Liver (tissue), 7 donors: ENCODE measurements at regions not wholly inside any gene's neighbourhood (a gene's known extent, or its start where the extent isn't known, plus 50 kb on each side); places are given as distances from the start of the nearest gene placed in this dataset.
"Not testable (repeated sequence)": the region's sequence is repeated elsewhere in the genome, so short reads cannot be mapped to it uniquely, and the experiment has no call there.

ENCODE experiments used
- DNase-seq: peaks from one replicate; pipeline ENCODE4 v3.0.0-alpha.2; 2017; ENCODE audit warnings: low spot score
- H3K27ac ChIP-seq, 2 donors: one replicate each; pipeline ENCODE4 v1.7.0; 2013; ENCODE audit warnings: inconsistent platforms in 2 of 2, low read length in 2 of 2, control low read depth in 1 of 2, low read depth in 1 of 2, mild to moderate bottlenecking in 1 of 2
- H3K27me3 ChIP-seq, 4 donors: one replicate each; pipeline versions ENCODE4 v1.6.1 to v1.7.0; 2013; ENCODE audit warnings: low read length in 3 of 4, inconsistent platforms in 1 of 4, mild to moderate bottlenecking in 1 of 4, moderate library complexity in 1 of 4; ENCODE audit not compliant: control insufficient read depth in 4 of 4, insufficient read depth in 4 of 4
- H3K36me3 ChIP-seq, 4 donors: one replicate each; pipeline versions ENCODE4 v1.6.1 to v1.7.0; 2013; ENCODE audit warnings: low read length in 3 of 4, mild to moderate bottlenecking in 3 of 4, low read depth in 1 of 4, moderate library complexity in 1 of 4; ENCODE audit not compliant: control insufficient read depth in 4 of 4, insufficient read depth in 3 of 4
- H3K4me1 ChIP-seq, 4 donors: one replicate each; pipeline versions ENCODE4 v1.6.1 to v1.7.0; 2013; ENCODE audit warnings: low read length in 3 of 4, mild to moderate bottlenecking in 3 of 4, moderate library complexity in 1 of 4; ENCODE audit not compliant: control insufficient read depth in 4 of 4, insufficient read depth in 4 of 4
- H3K4me3 ChIP-seq, 3 donors: one replicate each; pipeline versions ENCODE4 v1.6.1 to v1.7.0; 2013; ENCODE audit warnings: low read length in 3 of 3, control low read depth in 1 of 3, low read depth in 1 of 3, mild to moderate bottlenecking in 1 of 3
- H3K9ac ChIP-seq, 2 donors: one replicate each; pipeline ENCODE4 v1.7.0; 2013; ENCODE audit warnings: low read length in 2 of 2, mild to moderate bottlenecking in 2 of 2, moderate library complexity in 2 of 2, control low read depth in 1 of 2, low read depth in 1 of 2
- H3K9me3 ChIP-seq, 4 donors: one replicate each; pipeline versions ENCODE4 v1.6.1 to v1.7.0; 2013; ENCODE audit warnings: low read length in 3 of 4; ENCODE audit not compliant: control insufficient read depth in 4 of 4
- ATF3 ChIP-seq: IDR thresholded peaks from 2 replicates; pipeline ENCODE4 v1.6.1; 2016; ENCODE audit warnings: antibody characterized with exemption
- EGR1 ChIP-seq, 2 donors: IDR thresholded peaks; 2 replicates each; pipeline ENCODE4 v1.6.1; 2016 to 2018; ENCODE audit warnings: antibody characterized with exemption in 2 of 2, low read depth in 2 of 2
- FOXA1 ChIP-seq: IDR thresholded peaks from 2 replicates; pipeline ENCODE4 v1.6.1; 2016; ENCODE audit warnings: antibody characterized with exemption
- FOXA2 ChIP-seq: IDR thresholded peaks from 2 replicates; pipeline ENCODE4 v1.6.1; 2016; ENCODE audit warnings: antibody characterized with exemption
- GABPA ChIP-seq, 2 donors: IDR thresholded peaks in 1 of 2; conservative IDR thresholded peaks in 1 of 2; 2 replicates each; pipeline ENCODE4 v1.6.1; 2016; ENCODE audit warnings: antibody characterized with exemption in 2 of 2, mild to moderate bottlenecking in 1 of 2, moderate library complexity in 1 of 2
- HNF4A ChIP-seq, 2 donors: conservative IDR thresholded peaks; 2 replicates each; pipeline ENCODE4 v1.6.1; 2016; ENCODE audit warnings: antibody characterized with exemption in 2 of 2, mild to moderate bottlenecking in 2 of 2
- HNF4G ChIP-seq: IDR thresholded peaks from 2 replicates; pipeline ENCODE4 v1.6.1; 2016; ENCODE audit warnings: antibody characterized with exemption
- JUND ChIP-seq, 2 donors: IDR thresholded peaks; 2 replicates each; pipeline ENCODE4 v1.6.1; 2016; ENCODE audit warnings: antibody characterized with exemption in 2 of 2
- MAX ChIP-seq: IDR thresholded peaks from 2 replicates; pipeline ENCODE4 v1.6.1; 2016; ENCODE audit warnings: antibody characterized with exemption
- NR2F2 ChIP-seq: IDR thresholded peaks from 2 replicates; pipeline ENCODE4 v1.6.1; 2016; ENCODE audit warnings: antibody characterized with exemption
- RAD21 ChIP-seq, 2 donors: IDR thresholded peaks; 2 replicates each; pipeline ENCODE4 v1.6.1; 2016; ENCODE audit warnings: antibody characterized with exemption in 2 of 2, mild to moderate bottlenecking in 2 of 2
- REST ChIP-seq: IDR thresholded peaks from 2 replicates; pipeline ENCODE4 v1.6.1; 2016; ENCODE audit warnings: antibody characterized with exemption, mild to moderate bottlenecking
- RXRA ChIP-seq, 2 donors: IDR thresholded peaks; 2 replicates each; pipeline ENCODE4 v1.6.1; 2017 to 2018; ENCODE audit warnings: antibody characterized with exemption in 2 of 2, mild to moderate bottlenecking in 1 of 2
- SP1 ChIP-seq: IDR thresholded peaks from 2 replicates; pipeline ENCODE4 v1.6.1; 2018; ENCODE audit warnings: antibody characterized with exemption, mild to moderate bottlenecking
- TAF1 ChIP-seq: conservative IDR thresholded peaks from 2 replicates; pipeline ENCODE4 v1.6.1; 2016; ENCODE audit warnings: antibody characterized with exemption, mild to moderate bottlenecking
- YY1 ChIP-seq: IDR thresholded peaks from 2 replicates; pipeline ENCODE4 v1.6.1; 2016; ENCODE audit warnings: antibody characterized with exemption, mild to moderate bottlenecking
- ZBTB33 ChIP-seq: IDR thresholded peaks from 2 replicates; pipeline ENCODE4 v1.6.1; 2016; ENCODE audit warnings: antibody characterized with exemption
- WGBS: extraction: QIAGEN DNeasy Blood & Tissue Kit; methylation state at CpG from one replicate; pipeline ENCODE4 v1.1.7; 2013; 5-methylcytosine and 5-hydroxymethylcytosine counted together
- donor health status: healthy.
- donor health status: healthy.
- donor health status: healthy.
- donor health status: healthy.

GRCh38 chr9:42378418-42378815 lies 195.0 kb downstream of the SPATA31A6 start:
- Histone ChIP-seq H3K9me3 (peaks cover 0 to 2% (median 0%) of the 10 kb centered on the region in 4 donors), H3K36me3 (no peaks in the 10 kb centered on the region), H3K9ac (no peak overlapping the region), H3K27me3 (no peaks in the 10 kb centered on the region), H3K4me1 (no peaks in the 10 kb centered on the region), H3K27ac (no peak overlapping the region), H3K4me3 (no peak overlapping the region)
- DNase-seq: no peak
- TF ChIP-seq TAF1 (no peak), MAX (no peak), RAD21 (IDR thresholded peaks at IDR 0.05) (no peak), FOXA1 (no peak), GABPA (IDR thresholded peaks at IDR 0.05 in 1 of 2, conservative IDR thresholded peaks at IDR 0.05 in 1 of 2) (no peak), SP1 (no peak), HNF4G (no peak), YY1 (no peak), NR2F2 (no peak), ATF3 (no peak), REST (no peak), RXRA (IDR thresholded peaks at IDR 0.05) (no peak), EGR1 (IDR thresholded peaks at IDR 0.05; ENCODE audit: low read depth in 2 of 2) (no peak), FOXA2 (no peak), HNF4A (conservative IDR thresholded peaks at IDR 0.05) (no peak), ZBTB33 (no peak), JUND (IDR thresholded peaks at IDR 0.05) (no peak)
- 60% methylated on average over 2 of the region's 2 CpGs for WGBS

GRCh38 chr9:42379602-42380001 lies 196.1 kb downstream of the SPATA31A6 start:
- 59% methylated on average over 1 of the region's 1 CpG for WGBS
- not testable (repeated sequence) for H3K9me3 ChIP-seq, H3K4me3 ChIP-seq, H3K27me3 ChIP-seq, H3K27ac ChIP-seq, H3K36me3 ChIP-seq, DNase-seq, H3K4me1 ChIP-seq, H3K9ac ChIP-seq

- not testable (repeated sequence) for H3K9me3 ChIP-seq, H3K36me3 ChIP-seq, H3K27ac ChIP-seq, H3K4me3 ChIP-seq, H3K4me1 ChIP-seq, DNase-seq, H3K9ac ChIP-seq
- 92% methylated on average over 24 of the region's 24 CpGs for WGBS
- peaks cover 0 to 10% (median 0%) of the 10 kb centered on the region in 4 donors for H3K27me3 ChIP-seq
These were observed 201.1 kb downstream of the SPATA31A6 start for GRCh38 chr9:42384585-42384984.

GRCh38 chr9:42385574-42386120 lies 202.2 kb downstream of the SPATA31A6 start:
- H3K36me3 ChIP-seq, H3K4me1 ChIP-seq, DNase-seq, H3K9me3 ChIP-seq, H3K9ac ChIP-seq, H3K4me3 ChIP-seq, H3K27ac ChIP-seq: not testable (repeated sequence)
- H3K27me3 ChIP-seq: peaks cover 0 to 10% (median 0%) of the 10 kb centered on the region in 4 donors
- 77% methylated on average over 9 of the region's 11 CpGs for WGBS
